Suprapubic skin (tissue), 4 donors: ENCODE measurements at regions not wholly inside any gene's neighbourhood (a gene's known extent, or its start where the extent isn't known, plus 50 kb on each side); places are given as distances from the start of the nearest gene placed in this dataset.

ENCODE experiments used
- DNase-seq, 2 donors: peaks; one replicate each; pipeline ENCODE4 v3.0.0-alpha.2; 2019; ENCODE audit warnings: low spot score in 2 of 2
- H3K27ac ChIP-seq: fragments of 200-600 bp; sonication (generic); one replicate; pipeline ENCODE4 v1.5.1; 2019
- H3K27me3 ChIP-seq: fragments of 200-600 bp; sonication (generic); one replicate; pipeline ENCODE4 v1.5.1; 2019
- H3K36me3 ChIP-seq: fragments of 200-600 bp; sonication (generic); one replicate; pipeline ENCODE4 v1.5.1; 2019
- H3K4me1 ChIP-seq: fragments of 200-600 bp; sonication (generic); one replicate; pipeline ENCODE4 v1.5.1; 2019
- H3K4me3 ChIP-seq: fragments of 200-600 bp; sonication (generic); one replicate; pipeline ENCODE4 v1.5.1; 2019; ENCODE audit warnings: mild to moderate bottlenecking
- H3K9me3 ChIP-seq: fragments of 200-600 bp; sonication (generic); one replicate; pipeline ENCODE4 v1.5.1; 2019
- CTCF ChIP-seq, 2 donors: fragments of 200-600 bp in 1 of 2; fragments of 450-650 bp in 1 of 2; sonication (generic) in 1 of 2; IDR thresholded peaks; one replicate each; pipeline ENCODE4 v1.5.1; 2016 to 2019; ENCODE audit warnings: antibody characterized with exemption in 2 of 2, mild to moderate bottlenecking in 1 of 2, moderate library complexity in 1 of 2
- EP300 ChIP-seq: sonication (generic); formaldehyde crosslinking; IDR thresholded peaks from one replicate; pipeline ENCODE4 v1.6.1; 2017; ENCODE audit warnings: antibody characterized with exemption
- POLR2A ChIP-seq, 2 donors: fragments of 450-650 bp; IDR thresholded peaks; one replicate each; pipeline ENCODE4 v1.6.1; 2017; ENCODE audit warnings: antibody characterized with exemption in 2 of 2, mild to moderate bottlenecking in 2 of 2, moderate library complexity in 2 of 2
- POLR2AphosphoS5 ChIP-seq, 3 donors: sonication (generic); formaldehyde crosslinking; IDR thresholded peaks; one replicate each; pipeline ENCODE4 v1.6.1; 2017; ENCODE audit warnings: antibody characterized with exemption in 3 of 3
- WGBS: methylation state at CpG from one replicate; pipeline ENCODE4 v1.1.5; 2018; 5-methylcytosine and 5-hydroxymethylcytosine counted together

- Histone ChIP-seq H3K27ac (no peak overlapping the region), H3K36me3 (no peaks in the 10 kb centered on the region), H3K9me3 (no peaks in the 10 kb centered on the region), H3K27me3 (no peaks in the 10 kb centered on the region), H3K4me1 (no peaks in the 10 kb centered on the region), H3K4me3 (no peak overlapping the region)
- DNase-seq: no peak
- no peak for TF ChIP-seq CTCF (IDR thresholded peaks at IDR 0.05)
- no peak for TF ChIP-seq EP300
- TF ChIP-seq POLR2A (IDR thresholded peaks at IDR 0.05): no peak
- 57% methylated on average over 1 of the region's 1 CpG for WGBS
Observed at GRCh38 chr2:175439416-175439815, 257.9 kb upstream of the ATP5MC3 start.

- no peak for DNase-seq
- Histone ChIP-seq H3K4me3 (no peak overlapping the region), H3K27me3 (no peaks in the 10 kb centered on the region), H3K27ac (no peak overlapping the region), H3K36me3 (no peaks in the 10 kb centered on the region), H3K9me3 (no peaks in the 10 kb centered on the region), H3K4me1 (no peaks in the 10 kb centered on the region)
- TF ChIP-seq POLR2AphosphoS5 (IDR thresholded peaks at IDR 0.05): no peak
Observed at GRCh38 chr2:175437167-175437566, 255.7 kb upstream of the ATP5MC3 start.

- no peaks in the 10 kb centered on the region for H3K9me3 ChIP-seq
- no peak for DNase-seq
- 85% methylated on average over 2 of the region's 2 CpGs for WGBS
- no peaks in the 10 kb centered on the region for H3K4me1 ChIP-seq
- H3K4me3 ChIP-seq: no peak overlapping the region
- TF ChIP-seq CTCF (IDR thresholded peaks at IDR 0.05) (no peak), POLR2AphosphoS5 (IDR thresholded peaks at IDR 0.05) (no peak), POLR2A (IDR thresholded peaks at IDR 0.05) (no peak), EP300 (no peak)
- H3K27ac ChIP-seq: no peak overlapping the region
- H3K27me3 ChIP-seq: no peaks in the 10 kb centered on the region
- H3K36me3 ChIP-seq: no peaks in the 10 kb centered on the region
Observed at GRCh38 chr2:175436076-175436475, 254.6 kb upstream of the ATP5MC3 start.

DNA sequence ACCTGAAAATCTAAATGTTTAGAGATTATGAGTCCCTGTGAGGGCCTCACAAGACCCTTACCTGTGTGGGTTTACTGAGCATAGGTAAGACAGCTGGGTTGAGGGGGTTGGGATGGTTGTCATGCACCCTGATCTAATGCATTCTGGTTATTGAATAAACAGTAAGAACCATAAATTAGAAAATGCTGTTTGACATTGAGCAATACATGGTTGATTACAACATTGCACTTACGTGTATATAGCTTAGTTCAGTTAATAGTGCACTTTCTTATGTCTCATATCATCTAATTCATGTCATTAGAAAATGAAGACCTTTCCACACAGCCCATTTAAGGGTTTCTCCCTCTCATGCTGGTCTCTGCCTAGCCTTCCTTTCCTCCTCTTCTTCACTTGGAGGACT lies 253.5 kb upstream of the ATP5MC3 start:
- 57% methylated on average over 1 of the region's 1 CpG for WGBS
- no peak overlapping the region for H3K27ac ChIP-seq
- TF ChIP-seq CTCF (IDR thresholded peaks at IDR 0.05): no peak
- TF ChIP-seq POLR2AphosphoS5 (IDR thresholded peaks at IDR 0.05): no peak
- TF ChIP-seq POLR2A (IDR thresholded peaks at IDR 0.05): no peak
- no peak for TF ChIP-seq EP300
- no peaks in the 10 kb centered on the region for H3K9me3 ChIP-seq
- H3K4me1 ChIP-seq: no peaks in the 10 kb centered on the region
- no peaks in the 10 kb centered on the region for H3K27me3 ChIP-seq
- no peak overlapping the region for H3K4me3 ChIP-seq
- H3K36me3 ChIP-seq: no peaks in the 10 kb centered on the region
- DNase-seq: no peak

DNA sequence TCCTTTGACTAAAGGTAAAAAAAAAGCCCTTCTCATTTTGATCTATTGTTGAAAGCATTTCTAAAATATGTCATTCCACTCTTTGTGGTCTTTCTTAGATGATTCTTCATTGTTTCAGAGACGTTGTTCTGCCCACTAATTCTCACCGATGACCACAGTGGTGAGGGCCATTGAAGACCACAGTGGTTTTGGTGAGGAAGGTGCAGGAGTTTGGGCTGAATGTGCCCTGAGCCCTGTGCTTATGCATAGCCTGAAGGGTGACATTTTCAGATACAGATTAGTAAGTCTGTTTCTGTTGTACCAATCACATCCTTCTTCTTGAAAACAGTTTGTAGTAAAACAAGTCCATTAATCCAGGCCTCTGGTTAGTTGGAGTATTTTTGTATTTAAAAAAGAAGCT lies 251.3 kb upstream of the ATP5MC3 start:
- WGBS: 81% methylated on average over 2 of the region's 2 CpGs
- TF ChIP-seq EP300 (no peak), CTCF (IDR thresholded peaks at IDR 0.05) (no peak), POLR2AphosphoS5 (IDR thresholded peaks at IDR 0.05) (no peak), POLR2A (IDR thresholded peaks at IDR 0.05) (no peak)

GRCh38 chr2:175432021-175432420 lies 250.5 kb upstream of the ATP5MC3 start:
- no peak for TF ChIP-seq CTCF (IDR thresholded peaks at IDR 0.05)
- TF ChIP-seq EP300: no peak
- no peak for TF ChIP-seq POLR2A (IDR thresholded peaks at IDR 0.05)
- TF ChIP-seq POLR2AphosphoS5 (IDR thresholded peaks at IDR 0.05): no peak
- Histone ChIP-seq H3K9me3 (no peaks in the 10 kb centered on the region), H3K27me3 (no peaks in the 10 kb centered on the region), H3K27ac (no peak overlapping the region), H3K4me3 (no peak overlapping the region), H3K36me3 (no peaks in the 10 kb centered on the region), H3K4me1 (no peaks in the 10 kb centered on the region)
- no peak for DNase-seq
- WGBS: 73% methylated on average over 5 of the region's 5 CpGs

More for the DNA sequence above, 251.3 kb upstream of the ATP5MC3 start:
- Histone ChIP-seq H3K36me3 (no peaks in the 10 kb centered on the region), H3K27ac (no peak overlapping the region), H3K9me3 (no peaks in the 10 kb centered on the region), H3K27me3 (no peaks in the 10 kb centered on the region), H3K4me3 (no peak overlapping the region), H3K4me1 (no peaks in the 10 kb centered on the region)
- DNase-seq: no peak
